GM23248 (cell line): ENCODE measurements at regions not wholly inside any gene's neighbourhood (a gene's known extent, or its start where the extent isn't known, plus 50 kb on each side); places are given as distances from the start of the nearest gene placed in this dataset.

Source experiments
- EZH2 ChIP-seq: fragments of 200-600 bp; sonication (generic); IDR thresholded peaks from 2 replicates; pipeline ENCODE4 v1.6.1; 2018; ENCODE audit warnings: antibody characterized with exemption, mild to moderate bottlenecking; ENCODE audit not compliant: insufficient read depth, poor library complexity, severe bottlenecking
- EZH2phosphoT487 ChIP-seq: fragments of 200-600 bp; sonication (generic); IDR thresholded peaks from 2 replicates; pipeline ENCODE4 v1.6.1; 2018; ENCODE audit warnings: antibody characterized with exemption, moderate library complexity, mild to moderate bottlenecking, low read depth; ENCODE audit not compliant: insufficient read depth

- no peak for TF ChIP-seq EZH2
- TF ChIP-seq EZH2phosphoT487, result no peak
Observed at GRCh38 chr11:96622026-96622634, 232.3 kb downstream of the JRKL start.
